Lower leg skin (tissue), 4 donors: ENCODE measurements at regions not wholly inside any gene's neighbourhood (a gene's known extent, or its start where the extent isn't known, plus 50 kb on each side); places are given as distances from the start of the nearest gene placed in this dataset.

Experiments
- DNase-seq, 2 donors: peaks; one replicate each; pipeline ENCODE4 v3.0.0-alpha.2; 2019; ENCODE audit warnings: low spot score in 2 of 2
- H3K4me3 ChIP-seq: fragments of 200-600 bp; sonication (generic); 2 replicates; pipeline ENCODE4 v1.5.1; 2017; ENCODE audit warnings: mild to moderate bottlenecking, low read depth; ENCODE audit not compliant: poor library complexity, severe bottlenecking
- POLR2A ChIP-seq, 2 donors: fragments of 450-650 bp; IDR thresholded peaks; one replicate each; pipeline ENCODE4 v1.6.1; 2016 to 2017; ENCODE audit warnings: antibody characterized with exemption in 2 of 2, mild to moderate bottlenecking in 1 of 2, moderate library complexity in 1 of 2
- WGBS, 2 donors: methylation state at CpG; one replicate each; pipeline ENCODE4 v1.1.5; 2018; 5-methylcytosine and 5-hydroxymethylcytosine counted together
- intact Hi-C: fragments of 100-400 bp; cut with DNase I; formaldehyde crosslinking; loops from one replicate; pipeline ENCODE4 v1.15.0; 2023; ENCODE audit warnings: low total_unique reads
- TF ChIP-seq, protein P1 (sequence below), 3 donors: fragments of 450-650 bp; IDR thresholded peaks; one replicate each; pipeline ENCODE4 v1.5.1; 2016; ENCODE audit warnings: antibody characterized with exemption in 3 of 3, mild to moderate bottlenecking in 3 of 3, moderate library complexity in 2 of 3

DNA sequence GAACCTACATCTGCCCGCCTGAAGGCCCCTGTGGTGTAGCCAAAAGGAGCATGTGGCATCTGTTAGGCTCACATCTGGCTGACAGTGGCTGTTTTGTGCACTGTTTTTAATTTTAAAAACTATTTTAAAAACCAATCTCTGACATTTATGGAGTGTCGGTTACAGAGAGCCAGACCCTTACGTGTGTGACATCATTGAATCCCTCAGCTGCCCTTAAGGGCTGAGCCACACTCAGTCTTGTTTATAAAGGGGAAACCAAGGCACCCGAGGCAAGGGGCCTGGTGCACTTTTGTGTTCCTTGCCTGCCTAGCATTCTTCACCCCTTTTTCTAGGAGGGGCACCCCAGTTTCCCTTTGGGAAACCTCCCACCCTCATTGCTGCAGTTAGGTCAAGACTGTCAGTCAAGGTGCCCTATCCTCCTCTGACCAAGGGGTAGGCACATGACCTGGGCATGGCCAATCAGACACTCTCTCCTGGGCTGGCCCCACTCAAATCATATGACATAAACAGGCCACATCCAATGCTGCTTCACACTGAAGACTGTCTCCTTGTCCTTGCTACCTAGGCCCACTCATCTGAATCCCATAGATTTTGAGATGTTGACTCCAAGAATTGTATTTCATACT, 105.3 kb downstream of the LSM3 start:
- WGBS, 2 donors = 44 to 77% methylated on average over 4 of the region's 4 CpGs
- DNase-seq = no peak
- intact Hi-C loops = no loop called here
- TF ChIP-seq, protein P1, sequence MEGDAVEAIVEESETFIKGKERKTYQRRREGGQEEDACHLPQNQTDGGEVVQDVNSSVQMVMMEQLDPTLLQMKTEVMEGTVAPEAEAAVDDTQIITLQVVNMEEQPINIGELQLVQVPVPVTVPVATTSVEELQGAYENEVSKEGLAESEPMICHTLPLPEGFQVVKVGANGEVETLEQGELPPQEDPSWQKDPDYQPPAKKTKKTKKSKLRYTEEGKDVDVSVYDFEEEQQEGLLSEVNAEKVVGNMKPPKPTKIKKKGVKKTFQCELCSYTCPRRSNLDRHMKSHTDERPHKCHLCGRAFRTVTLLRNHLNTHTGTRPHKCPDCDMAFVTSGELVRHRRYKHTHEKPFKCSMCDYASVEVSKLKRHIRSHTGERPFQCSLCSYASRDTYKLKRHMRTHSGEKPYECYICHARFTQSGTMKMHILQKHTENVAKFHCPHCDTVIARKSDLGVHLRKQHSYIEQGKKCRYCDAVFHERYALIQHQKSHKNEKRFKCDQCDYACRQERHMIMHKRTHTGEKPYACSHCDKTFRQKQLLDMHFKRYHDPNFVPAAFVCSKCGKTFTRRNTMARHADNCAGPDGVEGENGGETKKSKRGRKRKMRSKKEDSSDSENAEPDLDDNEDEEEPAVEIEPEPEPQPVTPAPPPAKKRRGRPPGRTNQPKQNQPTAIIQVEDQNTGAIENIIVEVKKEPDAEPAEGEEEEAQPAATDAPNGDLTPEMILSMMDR (IDR thresholded peaks at IDR 0.05) = no peak
- TF ChIP-seq POLR2A (IDR thresholded peaks at IDR 0.05) = no peak
- H3K4me3 ChIP-seq = no peak overlapping the region

DNA sequence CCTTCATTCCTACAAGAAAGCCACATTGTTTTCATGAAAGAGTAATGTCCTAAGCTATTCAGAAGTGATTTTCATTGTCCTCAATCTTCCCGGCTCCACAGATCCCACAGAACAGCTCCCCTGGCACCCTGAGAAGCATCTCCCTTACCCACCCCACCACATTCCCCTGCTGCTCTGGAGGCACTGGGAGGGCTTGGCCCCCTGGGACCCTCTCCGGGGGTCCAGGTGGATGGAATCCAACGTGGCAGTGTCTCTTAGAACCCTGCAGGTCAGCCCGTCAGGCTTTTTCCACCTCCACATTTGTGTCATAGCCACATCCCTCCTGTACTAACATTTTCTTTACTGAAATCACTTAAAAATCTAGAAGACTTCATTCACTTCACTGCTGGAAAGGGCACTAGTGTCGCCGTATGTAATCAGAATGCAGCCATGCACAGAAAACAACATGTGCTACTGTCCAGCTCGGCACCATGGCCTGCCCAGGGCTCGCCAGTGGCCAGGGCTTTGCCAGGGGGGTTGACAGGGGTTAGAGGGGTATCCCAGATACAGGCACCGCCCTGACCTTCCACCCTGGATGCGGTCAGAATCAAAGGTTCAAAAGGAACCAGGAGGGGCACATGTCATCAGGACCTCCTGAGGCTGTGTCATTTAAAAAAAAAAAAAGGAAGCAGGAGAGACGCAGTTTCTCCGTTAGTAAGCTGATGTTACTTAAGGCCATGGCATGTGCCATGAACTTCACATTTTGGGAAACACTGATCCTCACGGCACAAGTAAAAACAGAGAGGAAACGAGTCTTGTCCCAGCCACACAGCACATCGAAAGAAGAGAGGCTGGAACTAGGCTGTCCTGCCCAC, 106.3 kb downstream of the LSM3 start:
- DNase-seq = no peak
- intact Hi-C loops = no loop called here
- TF ChIP-seq POLR2A (IDR thresholded peaks at IDR 0.05) = no peak
- TF ChIP-seq, protein P1 (IDR thresholded peaks at IDR 0.05) = no peak
- no peak overlapping the region for H3K4me3 ChIP-seq
- WGBS, 2 donors = 75 to 78% methylated on average over 15 of the region's 15 CpGs

DNA sequence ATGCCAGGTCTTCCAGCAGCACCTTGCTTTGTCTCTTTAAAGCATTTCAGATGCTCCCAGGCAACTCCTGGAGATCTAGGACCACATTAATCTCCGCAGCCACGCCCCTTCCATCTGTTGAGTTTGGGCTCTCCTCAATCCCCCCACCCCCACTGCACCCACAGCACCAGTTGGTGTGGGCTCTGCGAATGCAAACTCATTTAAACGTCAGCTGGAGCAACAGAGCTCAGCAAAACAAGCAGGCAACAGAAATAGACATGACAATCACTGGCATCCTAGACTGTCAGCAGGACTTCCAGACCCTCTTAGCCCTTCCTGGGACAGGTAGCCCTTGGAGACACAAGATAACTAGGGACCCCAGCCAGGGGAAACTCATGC, 106.9 kb downstream of the LSM3 start:
- TF ChIP-seq, protein P1 (IDR thresholded peaks at IDR 0.05) = no peak
- no peak for TF ChIP-seq POLR2A (IDR thresholded peaks at IDR 0.05)
- DNase-seq = no peak
- intact Hi-C loops = no loop called here
- WGBS, 2 donors = 74 to 81% methylated on average over 4 of the region's 4 CpGs
- H3K4me3 ChIP-seq = no peak overlapping the region

DNA sequence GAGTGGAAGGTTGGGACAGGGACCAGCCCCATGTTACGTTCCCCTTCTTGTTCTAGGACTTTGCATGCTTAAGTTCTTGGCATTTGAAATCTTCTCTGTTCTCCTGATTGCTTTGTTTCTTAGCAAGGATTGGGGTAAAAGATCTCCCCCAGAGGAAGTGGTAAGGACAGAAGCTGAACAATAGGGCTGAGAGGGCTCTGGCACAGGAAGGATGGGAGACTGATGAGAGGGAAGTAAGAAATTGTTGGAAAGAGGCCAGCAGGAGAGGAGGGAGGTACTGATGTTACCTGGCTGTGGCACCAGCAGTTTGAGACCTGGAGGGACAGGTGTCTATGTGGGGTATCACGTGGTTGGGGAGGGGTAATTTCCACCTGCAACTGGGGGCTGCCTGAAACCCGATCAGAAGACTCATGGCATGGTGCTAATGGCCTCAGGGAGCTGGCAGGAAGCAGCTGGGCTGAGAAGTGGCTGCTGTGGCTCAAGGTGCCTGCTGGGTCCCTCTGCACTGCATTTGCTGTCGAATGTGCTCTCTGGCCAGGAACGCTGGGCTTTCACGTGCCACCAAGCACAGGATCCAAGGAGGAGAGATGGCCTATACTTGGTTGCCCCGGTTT, 108.4 kb downstream of the LSM3 start:
- H3K4me3 ChIP-seq = no peak overlapping the region
- DNase-seq = no peak
- no peak for TF ChIP-seq POLR2A (IDR thresholded peaks at IDR 0.05)
- TF ChIP-seq, protein P1 (IDR thresholded peaks at IDR 0.05) = no peak
- intact Hi-C loops = no loop called here
- WGBS, 2 donors = 66 to 81% methylated on average over 6 of the region's 7 CpGs

DNA sequence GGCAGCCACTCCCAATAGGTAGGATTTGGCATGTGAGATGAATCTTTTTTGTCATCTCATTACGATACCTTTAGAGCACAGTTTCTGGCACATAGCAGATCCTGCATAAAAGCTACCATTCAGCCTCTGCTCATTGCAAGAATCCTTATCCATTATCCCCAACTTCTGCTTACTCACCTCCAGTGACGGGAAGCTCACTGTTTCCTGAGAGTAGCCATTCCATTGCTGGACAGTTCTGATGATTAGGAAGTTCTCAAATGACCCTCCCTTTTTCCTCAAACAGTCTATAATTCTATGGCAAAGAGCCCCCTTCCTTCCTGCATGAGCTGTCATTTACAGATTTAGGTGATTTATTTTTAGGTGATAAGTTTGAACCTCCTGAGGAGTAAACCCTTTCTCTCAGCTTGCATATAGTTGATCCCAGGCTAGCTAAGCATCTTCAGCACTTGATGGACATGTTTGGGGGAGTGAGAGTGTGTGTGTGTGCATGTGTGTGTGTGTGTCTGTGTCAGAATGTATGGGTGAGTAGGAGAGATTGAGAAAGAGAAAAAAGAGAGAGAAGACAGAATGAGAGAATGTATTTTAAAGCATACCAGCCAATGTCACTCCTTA, 109.7 kb downstream of the LSM3 start:
- DNase-seq = no peak
- intact Hi-C loops = no loop called here
- H3K4me3 ChIP-seq = no peak overlapping the region
- 88 to 89% methylated on average over 2 of the region's 2 CpGs for WGBS, 2 donors
- no peak for TF ChIP-seq POLR2A (IDR thresholded peaks at IDR 0.05)
- TF ChIP-seq, protein P1 (IDR thresholded peaks at IDR 0.05) = no peak
